ENCODE measurements at regions not wholly inside any gene's neighbourhood (a gene's known extent, or its start where the extent isn't known, plus 50 kb on each side); places are given as distances from the start of the nearest gene placed in this dataset.

DNA sequence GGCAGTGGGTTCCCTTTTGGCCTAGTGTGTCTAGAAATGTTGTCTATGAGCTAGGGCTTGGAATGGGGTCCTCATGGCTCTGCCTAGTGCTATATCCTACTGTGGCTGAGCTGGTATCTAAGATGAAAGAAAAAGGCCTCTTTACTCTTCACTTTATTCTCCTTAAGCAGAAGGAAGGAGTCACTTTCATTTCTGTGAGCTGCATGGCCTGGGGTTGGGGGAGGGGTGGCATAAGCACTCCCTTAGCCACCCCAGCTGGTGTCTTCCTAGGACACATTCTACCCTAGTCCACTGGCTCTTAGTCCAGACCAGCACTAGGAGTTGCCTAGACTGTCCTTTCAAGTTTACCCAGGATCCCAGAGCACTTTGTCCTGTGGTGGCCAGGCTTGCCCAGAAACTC, 1148.9 kb upstream of the CNTN5 start:
- H3K36me3 Mint-ChIP-seq (ENCODE audit: insufficient read depth in 1 of 3, low read depth in 3 of 3) = peaks cover 2 to 23% (median 6%) of the 10 kb centered on the region in 3 experiments; a peak in 5 of 7 replicates
- Histone ChIP-seq H4K20me1 (ENCODE audit: control insufficient read depth, insufficient read depth, insufficient read length) (no peaks in the 10 kb centered on the region), H3K23ac (ENCODE audit: insufficient read length, low read depth, low read length) (no peak overlapping the region), H3K18ac (ENCODE audit: insufficient read length, low read depth, low read length) (no peak overlapping the region), H2BK5ac (ENCODE audit: insufficient read length, low read length) (no peak overlapping the region), H2BK15ac (ENCODE audit: low read depth, low read length) (no peak overlapping the region), H3K56ac (ENCODE audit: insufficient read length, low read depth, low read length) (no peak overlapping the region), H4K91ac (ENCODE audit: insufficient read length, low read depth, low read length) (no peak overlapping the region), H3K9ac (ENCODE audit: extremely low read depth, insufficient read length, low read length) (no peak overlapping the region), H3K79me1 (ENCODE audit: insufficient read depth, low read depth, low read length, poor library complexity, severe bottlenecking) (no peaks in the 10 kb centered on the region), H4K8ac (replicated peaks; ENCODE audit: insufficient read length, low read depth, low read length) (no peak overlapping the region), H3K14ac (ENCODE audit: insufficient read depth, low read length) (no peak overlapping the region), H2AFZ (ENCODE audit: low read length) (no peak overlapping the region), H3K23me2 (ENCODE audit: insufficient read length, low read depth, low read length, poor library complexity, severe bottlenecking) (no peaks in the 10 kb centered on the region), H3K4me1 (ENCODE audit: insufficient read depth, low read length) (no peaks in the 10 kb centered on the region), H2BK20ac (ENCODE audit: low read depth, low read length, poor library complexity, severe bottlenecking) (no peak overlapping the region), H2BK120ac (ENCODE audit: low read depth, low read length, poor library complexity, severe bottlenecking) (no peak overlapping the region), H3K9me3 (ENCODE audit: control insufficient read depth, low read depth, low read length) (no peaks in the 10 kb centered on the region), H3K27me3 (ENCODE audit: insufficient read depth, low read length) (no peaks in the 10 kb centered on the region), H3K79me2 (ENCODE audit: insufficient read depth, low read length) (no peaks in the 10 kb centered on the region), H2BK12ac (ENCODE audit: insufficient read length, low read depth, low read length) (no peak overlapping the region), H2AK5ac (ENCODE audit: insufficient read length, low read length) (no peak overlapping the region), H3K27ac (ENCODE audit: insufficient read length, low read depth, low read length) (no peak overlapping the region), H4K5ac (ENCODE audit: insufficient read length, low read depth, low read length) (no peak overlapping the region), H3K4ac (ENCODE audit: low read depth, low read length) (no peak overlapping the region), H3T11ph (ENCODE audit: low read length) (no peak overlapping the region), H3K4me2 (ENCODE audit: insufficient read depth, insufficient read length, low read length) (no peak overlapping the region)
- no peaks in the 10 kb centered on the region for H3K27me3 Mint-ChIP-seq (ENCODE audit: low read depth)
- peaks cover 0 to 3% of the 10 kb centered on the region in 2 experiments; a peak in 1 of 4 replicates for H3K4me1 Mint-ChIP-seq
- H3K4me3 Mint-ChIP-seq = no peak overlapping the region
- H3K27ac Mint-ChIP-seq = no peak overlapping the region
- DNase-seq = no peak
- TF ChIP-seq, protein P1, sequence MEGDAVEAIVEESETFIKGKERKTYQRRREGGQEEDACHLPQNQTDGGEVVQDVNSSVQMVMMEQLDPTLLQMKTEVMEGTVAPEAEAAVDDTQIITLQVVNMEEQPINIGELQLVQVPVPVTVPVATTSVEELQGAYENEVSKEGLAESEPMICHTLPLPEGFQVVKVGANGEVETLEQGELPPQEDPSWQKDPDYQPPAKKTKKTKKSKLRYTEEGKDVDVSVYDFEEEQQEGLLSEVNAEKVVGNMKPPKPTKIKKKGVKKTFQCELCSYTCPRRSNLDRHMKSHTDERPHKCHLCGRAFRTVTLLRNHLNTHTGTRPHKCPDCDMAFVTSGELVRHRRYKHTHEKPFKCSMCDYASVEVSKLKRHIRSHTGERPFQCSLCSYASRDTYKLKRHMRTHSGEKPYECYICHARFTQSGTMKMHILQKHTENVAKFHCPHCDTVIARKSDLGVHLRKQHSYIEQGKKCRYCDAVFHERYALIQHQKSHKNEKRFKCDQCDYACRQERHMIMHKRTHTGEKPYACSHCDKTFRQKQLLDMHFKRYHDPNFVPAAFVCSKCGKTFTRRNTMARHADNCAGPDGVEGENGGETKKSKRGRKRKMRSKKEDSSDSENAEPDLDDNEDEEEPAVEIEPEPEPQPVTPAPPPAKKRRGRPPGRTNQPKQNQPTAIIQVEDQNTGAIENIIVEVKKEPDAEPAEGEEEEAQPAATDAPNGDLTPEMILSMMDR (conservative IDR thresholded peaks at IDR 0.05) = no peak
- peaks cover 0 to 8% of the 10 kb centered on the region in 2 experiments; a peak in 4 of 5 replicates for H3K9me3 Mint-ChIP-seq
